MCF 10A (cell line): ENCODE measurements at regions not wholly inside any gene's neighbourhood (a gene's known extent, or its start where the extent isn't known, plus 50 kb on each side); places are given as distances from the start of the nearest gene placed in this dataset.

Experiments used
- BruUV-seq: library from RNA; stranded (reverse); fragments of 400-500 nt; replicated peaks from 2 replicates; lab custom pipeline; 2021; lab: Mats Ljungman, UMichigan
- CTCF ChIA-PET: fragments of 300-600 bp; sonication (Branson Sonifier 250); formaldehyde crosslinking; extraction: SDS; loops from one replicate; lab custom pipeline; 2021; ENCODE audit warnings: antibody characterized with exemption, inconsistent platforms; lab: Yijun Ruan, JAX
- POLR2A ChIA-PET: fragments of 300-600, 350-650 bp; sonication (Branson Sonifier 250); formaldehyde crosslinking; extraction: SDS; loops from one replicate; lab custom pipeline; 2020; ENCODE audit warnings: antibody characterized with exemption, inconsistent platforms; lab: Yijun Ruan, JAX
- DNase-seq: peaks from one replicate; pipeline ENCODE4 v3.0.0-alpha.2; 2018; ENCODE audit not compliant: unreplicated experiment
- H3K27ac Mint-ChIP-seq: one replicate; pipeline ENCODE4 v1.8.0; 2022; ENCODE audit warnings: mild to moderate bottlenecking, low read depth, mixed read lengths; ENCODE audit not compliant: unreplicated experiment
- H3K27me3 Mint-ChIP-seq: one replicate; pipeline ENCODE4 v1.8.0; 2022; ENCODE audit warnings: mixed read lengths; ENCODE audit not compliant: insufficient read depth, unreplicated experiment
- H3K36me3 Mint-ChIP-seq: one replicate; pipeline ENCODE4 v1.8.0; 2022; ENCODE audit warnings: mild to moderate bottlenecking, moderate library complexity, mixed read lengths; ENCODE audit not compliant: insufficient read depth, unreplicated experiment
- H3K4me1 Mint-ChIP-seq: one replicate; pipeline ENCODE4 v1.8.0; 2022; ENCODE audit warnings: mixed read lengths; ENCODE audit not compliant: insufficient read depth, unreplicated experiment
- H3K4me3 Mint-ChIP-seq: one replicate; pipeline ENCODE4 v1.8.0; 2022; ENCODE audit warnings: mild to moderate bottlenecking, moderate library complexity, mixed read lengths; ENCODE audit not compliant: unreplicated experiment
- H3K9me3 Mint-ChIP-seq: one replicate; pipeline ENCODE4 v1.8.0; 2022; ENCODE audit warnings: mixed read lengths; ENCODE audit not compliant: unreplicated experiment
- CTCF ChIP-seq: fragments of 200-600 bp; IDR thresholded peaks from one replicate; pipeline ENCODE4 v1.8.0; 2022; ENCODE audit warnings: antibody characterized with exemption, mild to moderate bottlenecking; ENCODE audit not compliant: unreplicated experiment
- intact Hi-C: fragments of 100-400 bp; cut with micrococcal nuclease; formaldehyde crosslinking; loops from 2 replicates; pipeline ENCODE4 v1.14.1; 2022

GRCh38 chr1:69148731-69149130, 419.0 kb upstream of the LRRC7 start:
- intact Hi-C loops, result no loop called here
- CTCF ChIA-PET, result interaction anchor here (1.1 kb wide), 1 partner anchor 10 kb away, joined by 3 read pairs; no protein-coding TSS in a partner anchor
- TF ChIP-seq CTCF, result no peak
- BruUV-seq, result no TSS peak
- DNase-seq, result no peak
- H3K4me1 Mint-ChIP-seq, result no peaks in the 10 kb centered on the region
- POLR2A ChIA-PET, result no interaction called here
- no peak overlapping the region for H3K27ac Mint-ChIP-seq
- no peak overlapping the region for H3K4me3 Mint-ChIP-seq
- H3K27me3 Mint-ChIP-seq, result peaks cover 11% of the 10 kb centered on the region
- H3K9me3 Mint-ChIP-seq, result no peaks in the 10 kb centered on the region
- no peaks in the 10 kb centered on the region for H3K36me3 Mint-ChIP-seq

GRCh38 chr1:69157046-69157756, 410.5 kb upstream of the LRRC7 start:
- BruUV-seq, result no TSS peak
- no peak for DNase-seq
- Mint-ChIP-seq H3K9me3 (no peaks in the 10 kb centered on the region), H3K27me3 (peaks cover 17% of the 10 kb centered on the region), H3K4me3 (no peak overlapping the region), H3K27ac (no peak overlapping the region), H3K4me1 (no peaks in the 10 kb centered on the region), H3K36me3 (no peaks in the 10 kb centered on the region)
- POLR2A ChIA-PET, result no interaction called here
- intact Hi-C loops, result no loop called here
- TF ChIP-seq CTCF, result no peak
- CTCF ChIA-PET, result no interaction called here

GRCh38 chr1:69163241-69163640, 404.5 kb upstream of the LRRC7 start:
- POLR2A ChIA-PET, result no interaction called here
- Mint-ChIP-seq H3K4me3 (no peak overlapping the region), H3K27me3 (peaks cover 7% of the 10 kb centered on the region), H3K4me1 (no peaks in the 10 kb centered on the region), H3K27ac (no peak overlapping the region), H3K9me3 (peaks cover 7% of the 10 kb centered on the region), H3K36me3 (no peaks in the 10 kb centered on the region)
- DNase-seq, result no peak
- intact Hi-C loops, result no loop called here
- no peak for TF ChIP-seq CTCF
- no TSS peak for BruUV-seq
- CTCF ChIA-PET, result no interaction called here

- DNase-seq, result no peak
- H3K27me3 Mint-ChIP-seq, result peaks cover 7% of the 10 kb centered on the region
Observed at GRCh38 chr1:69163779-69164178, 403.9 kb upstream of the LRRC7 start.

More at GRCh38 chr1:69163779-69164178, 403.9 kb upstream of the LRRC7 start:
- H3K27ac Mint-ChIP-seq, result no peak overlapping the region
- ChIA-PET POLR2A (no interaction called here), CTCF (interaction anchor here (0.6 kb wide), 1 partner anchor 882 kb away, joined by 4 read pairs; no protein-coding TSS in a partner anchor)
- no peaks in the 10 kb centered on the region for H3K36me3 Mint-ChIP-seq
- H3K9me3 Mint-ChIP-seq, result peaks cover 7% of the 10 kb centered on the region
- intact Hi-C loops, result no loop called here
- no peak overlapping the region for H3K4me3 Mint-ChIP-seq
- no peaks in the 10 kb centered on the region for H3K4me1 Mint-ChIP-seq
- BruUV-seq, result no TSS peak
- no peak for TF ChIP-seq CTCF
